H9 (cell line): ENCODE measurements at regions not wholly inside any gene's neighbourhood (a gene's known extent, or its start where the extent isn't known, plus 50 kb on each side); places are given as distances from the start of the nearest gene placed in this dataset.

Source experiments
- DNase-seq: peaks from one replicate; pipeline ENCODE4 v3.0.0-alpha.2; 2017
- H2AFZ ChIP-seq: one replicate; pipeline ENCODE4 v1.6.1; 2013; ENCODE audit warnings: mild to moderate bottlenecking, low read length, control low read depth, moderate library complexity
- H2AK5ac ChIP-seq: 2 replicates; pipeline ENCODE4 v1.6.1; 2013; ENCODE audit warnings: low read length, control low read depth, mixed read lengths; ENCODE audit not compliant: insufficient read length
- H2BK120ac ChIP-seq: one replicate; pipeline ENCODE4 v1.6.1; 2013; ENCODE audit warnings: low read depth, mild to moderate bottlenecking, low read length, control low read depth, inconsistent platforms; ENCODE audit not compliant: poor library complexity, severe bottlenecking
- H2BK12ac ChIP-seq: 2 replicates; pipeline ENCODE4 v1.6.1; 2013; ENCODE audit warnings: low read length, control low read depth, mixed read lengths, low read depth; ENCODE audit not compliant: insufficient read length
- H2BK15ac ChIP-seq: 2 replicates; pipeline ENCODE4 v1.6.1; 2013; ENCODE audit warnings: low read depth, low read length, control low read depth
- H2BK20ac ChIP-seq: one replicate; pipeline ENCODE4 v1.6.1; 2013; ENCODE audit warnings: low read depth, mild to moderate bottlenecking, low read length, control low read depth, inconsistent platforms; ENCODE audit not compliant: poor library complexity, severe bottlenecking
- H2BK5ac ChIP-seq: 2 replicates; pipeline ENCODE4 v1.6.1; 2013; ENCODE audit warnings: low read length, control low read depth, mixed read lengths; ENCODE audit not compliant: insufficient read length
- H3K14ac ChIP-seq: 2 replicates; pipeline ENCODE4 v1.6.1; 2013; ENCODE audit warnings: low read length, control low read depth; ENCODE audit not compliant: insufficient read depth
- H3K18ac ChIP-seq: 2 replicates; pipeline ENCODE4 v1.6.1; 2013; ENCODE audit warnings: low read depth, mild to moderate bottlenecking, mixed read lengths, low read length, control low read depth; ENCODE audit not compliant: insufficient read length
- H3K23ac ChIP-seq: 2 replicates; pipeline ENCODE4 v1.6.1; 2013; ENCODE audit warnings: low read length, control low read depth, mixed read lengths, low read depth; ENCODE audit not compliant: insufficient read length
- H3K23me2 ChIP-seq: 2 replicates; pipeline ENCODE4 v1.6.1; 2013; ENCODE audit warnings: low read depth, mild to moderate bottlenecking, mixed read lengths, low read length, control low read depth; ENCODE audit not compliant: insufficient read length, poor library complexity, severe bottlenecking
- H3K27ac ChIP-seq: 2 replicates; pipeline ENCODE4 v1.5.1; 2013; ENCODE audit warnings: low read length, control low read depth, mixed read lengths, low read depth; ENCODE audit not compliant: insufficient read length
- H3K27me3 ChIP-seq: 2 replicates; pipeline ENCODE4 v1.6.1; 2013; ENCODE audit warnings: low read length, control low read depth, inconsistent platforms; ENCODE audit not compliant: insufficient read depth
- H3K4ac ChIP-seq: 2 replicates; pipeline ENCODE4 v1.6.1; 2013; ENCODE audit warnings: low read depth, mild to moderate bottlenecking, control low read depth, inconsistent platforms, low read length, moderate library complexity
- H3K4me1 ChIP-seq: 2 replicates; pipeline ENCODE4 v1.6.1; 2013; ENCODE audit warnings: low read length, control low read depth, inconsistent platforms; ENCODE audit not compliant: insufficient read depth
- H3K4me2 ChIP-seq: 2 replicates; pipeline ENCODE4 v1.6.1; 2013; ENCODE audit warnings: low read length, control low read depth, mixed read lengths; ENCODE audit not compliant: insufficient read length, insufficient read depth
- H3K56ac ChIP-seq: 2 replicates; pipeline ENCODE4 v1.6.1; 2013; ENCODE audit warnings: low read depth, mild to moderate bottlenecking, mixed read lengths, low read length, control low read depth; ENCODE audit not compliant: insufficient read length
- H3K79me1 ChIP-seq: 2 replicates; pipeline ENCODE4 v1.6.1; 2013; ENCODE audit warnings: low read depth, mild to moderate bottlenecking, moderate library complexity, low read length, control low read depth, inconsistent platforms; ENCODE audit not compliant: insufficient read depth, poor library complexity, severe bottlenecking
- H3K79me2 ChIP-seq: 2 replicates; pipeline ENCODE4 v1.6.1; 2013; ENCODE audit warnings: low read length, control low read depth, inconsistent platforms; ENCODE audit not compliant: insufficient read depth
- H3K9ac ChIP-seq: 2 replicates; pipeline ENCODE4 v1.6.1; 2013; ENCODE audit warnings: low read length, control low read depth, mixed read lengths; ENCODE audit not compliant: insufficient read length; ENCODE audit errors: extremely low read depth
- H3K9me3 ChIP-seq: one replicate; pipeline ENCODE4 v1.6.1; 2013; ENCODE audit warnings: low read depth, low read length, inconsistent platforms; ENCODE audit not compliant: control insufficient read depth
- H3T11ph ChIP-seq: one replicate; pipeline ENCODE4 v1.6.1; 2013; ENCODE audit warnings: mild to moderate bottlenecking, low read length, control low read depth, inconsistent platforms
- H4K20me1 ChIP-seq: one replicate; pipeline ENCODE4 v1.6.1; 2013; ENCODE audit not compliant: control insufficient read depth, insufficient read length, insufficient read depth
- H4K5ac ChIP-seq: 2 replicates; pipeline ENCODE4 v1.6.1; 2013; ENCODE audit warnings: low read depth, mild to moderate bottlenecking, mixed read lengths, low read length, control low read depth; ENCODE audit not compliant: insufficient read length
- H4K8ac ChIP-seq: replicated peaks from 2 replicates; pipeline ENCODE4 v1.6.1; 2013; ENCODE audit warnings: low read length, control low read depth, mixed read lengths, low read depth; ENCODE audit not compliant: insufficient read length
- H4K91ac ChIP-seq: 2 replicates; pipeline ENCODE4 v1.6.1; 2013; ENCODE audit warnings: low read depth, mild to moderate bottlenecking, moderate library complexity, mixed read lengths, low read length, control low read depth; ENCODE audit not compliant: insufficient read length
- H3K27ac Mint-ChIP-seq, 3 experiments: 2 replicates in 2 of 3; 3 replicates in 1 of 3; pipeline ENCODE4 v1.8.0; 2020 to 2021; ENCODE audit warnings: mixed read lengths in 3 of 3, mild to moderate bottlenecking in 1 of 3, moderate library complexity in 1 of 3
- H3K27me3 Mint-ChIP-seq: 2 replicates; pipeline ENCODE4 v1.8.0; 2021; ENCODE audit warnings: low read depth, mild to moderate bottlenecking, moderate library complexity, mixed read lengths
- H3K36me3 Mint-ChIP-seq, 3 experiments: 2 replicates in 2 of 3; 3 replicates in 1 of 3; pipeline ENCODE4 v1.8.0; 2020 to 2021; ENCODE audit warnings: low read depth in 3 of 3, mixed read lengths in 3 of 3; ENCODE audit not compliant: insufficient read depth in 1 of 3
- H3K4me1 Mint-ChIP-seq, 2 experiments: 2 replicates each; pipeline ENCODE4 v1.8.0; 2020; ENCODE audit warnings: mixed read lengths in 2 of 2
- H3K4me3 Mint-ChIP-seq, 2 experiments: 2 replicates in 1 of 2; 3 replicates in 1 of 2; pipeline ENCODE4 v1.8.0; 2020 to 2021; ENCODE audit warnings: mild to moderate bottlenecking in 2 of 2, mixed read lengths in 2 of 2, moderate library complexity in 1 of 2
- H3K9me3 Mint-ChIP-seq, 2 experiments: 2 replicates in 1 of 2; 3 replicates in 1 of 2; pipeline ENCODE4 v1.8.0; 2020; ENCODE audit warnings: mild to moderate bottlenecking in 2 of 2, mixed read lengths in 2 of 2, moderate library complexity in 1 of 2
- CTCF ChIP-seq: fragments of 200-600 bp; sonication (generic); conservative IDR thresholded peaks from 3 replicates; pipeline ENCODE4 v1.8.0; 2021; ENCODE audit warnings: antibody characterized with exemption, mild to moderate bottlenecking
- WGBS: extraction: QIAGEN DNeasy Blood & Tissue Kit; methylation state at CpG from one replicate; pipeline ENCODE4 v1.1.7; 2013; ENCODE audit warnings: missing lambda C conversion rate, low lambda C conversion rate, mixed read lengths; ENCODE audit not compliant: insufficient read length; ENCODE audit errors: extremely low coverage; 5-methylcytosine and 5-hydroxymethylcytosine counted together

- H4K91ac ChIP-seq = no peak overlapping the region
- no peak overlapping the region for H4K8ac ChIP-seq
- H4K5ac ChIP-seq = no peak overlapping the region
- no peak for DNase-seq
- peaks cover 13 to 14% of the 10 kb centered on the region in 2 experiments for H3K4me1 Mint-ChIP-seq
- WGBS = no CpG with 5 or more reads among the region's 3 CpGs
- H3K18ac ChIP-seq = no peak overlapping the region
- H3K36me3 Mint-ChIP-seq = no peaks in the 10 kb centered on the region
- H3K79me2 ChIP-seq = no peaks in the 10 kb centered on the region
- no peak overlapping the region for H3K23ac ChIP-seq
- no peak overlapping the region for H3K27ac Mint-ChIP-seq
- H2BK12ac ChIP-seq = no peak overlapping the region
- no peaks in the 10 kb centered on the region for H3K27me3 ChIP-seq
- no peak overlapping the region for H3K56ac ChIP-seq
- H3K9me3 ChIP-seq = no peaks in the 10 kb centered on the region
- 0 out of 2 replicates have a peak, but pooled peaks cover 2% of the 10 kb centered on the region for H3K4me1 ChIP-seq
- H2AFZ ChIP-seq = no peak overlapping the region
- H2BK15ac ChIP-seq = no peak overlapping the region
- H3T11ph ChIP-seq = no peak overlapping the region
- TF ChIP-seq CTCF = no peak
- H2BK20ac ChIP-seq = no peak overlapping the region
- H3K14ac ChIP-seq = no peak overlapping the region
- no peak overlapping the region for H2BK120ac ChIP-seq
- H3K27me3 Mint-ChIP-seq = peaks cover 16% of the 10 kb centered on the region
- no peak overlapping the region for H2AK5ac ChIP-seq
- H3K9ac ChIP-seq = no peak overlapping the region
- H4K20me1 ChIP-seq = no peaks in the 10 kb centered on the region
- H3K23me2 ChIP-seq = no peaks in the 10 kb centered on the region
- H3K27ac ChIP-seq = no peak overlapping the region
- H3K4ac ChIP-seq = no peak overlapping the region
- H3K4me2 ChIP-seq = no peak overlapping the region
- no peak overlapping the region for H2BK5ac ChIP-seq
- no peaks in the 10 kb centered on the region for H3K79me1 ChIP-seq
- no peaks in the 10 kb centered on the region for H3K9me3 Mint-ChIP-seq
- H3K4me3 Mint-ChIP-seq = no peak overlapping the region
Observed at GRCh38 chr17:72332367-72332766, 211.5 kb downstream of the SOX9 start.
